Colonic mucosa (tissue), 4 donors: ENCODE measurements at regions not wholly inside any gene's neighbourhood (a gene's known extent, or its start where the extent isn't known, plus 50 kb on each side); places are given as distances from the start of the nearest gene placed in this dataset.

ENCODE experiments used
- DNase-seq: peaks from one replicate; pipeline ENCODE4 v3.0.0-alpha.2; 2020
- H3K27ac ChIP-seq: fragments of 200-600 bp; one replicate; pipeline ENCODE4 v1.8.0; 2021
- H3K27me3 ChIP-seq: fragments of 200-600 bp; one replicate; pipeline ENCODE4 v1.8.0; 2021
- H3K36me3 ChIP-seq: fragments of 200-600 bp; one replicate; pipeline ENCODE4 v1.8.0; 2021
- H3K4me1 ChIP-seq: fragments of 200-600 bp; one replicate; pipeline ENCODE4 v1.8.0; 2021; ENCODE audit warnings: mild to moderate bottlenecking
- H3K4me3 ChIP-seq: fragments of 200-600 bp; one replicate; pipeline ENCODE4 v1.8.0; 2021
- H3K9ac ChIP-seq, 2 donors: one replicate each; pipeline ENCODE4 v1.7.0; 2013; ENCODE audit warnings: control low read depth in 2 of 2, low read depth in 2 of 2, low read length in 2 of 2
- H3K9me3 ChIP-seq: fragments of 200-600 bp; one replicate; pipeline ENCODE4 v1.8.0; 2021
- CTCF ChIP-seq: fragments of 200-600 bp; IDR thresholded peaks from one replicate; pipeline ENCODE4 v1.8.0; 2022; ENCODE audit warnings: antibody characterized with exemption, mild to moderate bottlenecking
- intact Hi-C: fragments of 100-400 bp; cut with DNase I; formaldehyde crosslinking; loops from one replicate; pipeline ENCODE4 v1.14.1; 2022
- donor health status: healthy.
- donor health status: DM: no; HTN: no; CAD: no.
- donor health status: DM: no; HTN: no; CAD: no.

- TF ChIP-seq CTCF: no peak
- intact Hi-C loops: no loop called here
- Histone ChIP-seq H3K9ac (no peak overlapping the region), H3K27ac (no peak overlapping the region), H3K4me1 (no peaks in the 10 kb centered on the region), H3K36me3 (no peaks in the 10 kb centered on the region), H3K4me3 (no peak overlapping the region), H3K9me3 (no peaks in the 10 kb centered on the region), H3K27me3 (no peaks in the 10 kb centered on the region)
- no peak for DNase-seq
Measured at GRCh38 chr1:173301507-173301906, 94.4 kb upstream of the TNFSF4 start.

- Histone ChIP-seq H3K27me3 (no peaks in the 10 kb centered on the region), H3K4me1 (no peaks in the 10 kb centered on the region), H3K4me3 (no peak overlapping the region), H3K36me3 (no peaks in the 10 kb centered on the region), H3K27ac (no peak overlapping the region), H3K9me3 (no peaks in the 10 kb centered on the region), H3K9ac (no peak overlapping the region)
- DNase-seq: no peak
- intact Hi-C loops: no loop called here
- TF ChIP-seq CTCF: no peak
Measured at GRCh38 chr1:173302366-173302765, 95.2 kb upstream of the TNFSF4 start.

GRCh38 chr1:173302890-173303829 lies 96.0 kb upstream of the TNFSF4 start:
- Histone ChIP-seq H3K4me3 (no peak overlapping the region), H3K27ac (no peak overlapping the region), H3K9ac (no peak overlapping the region), H3K36me3 (no peaks in the 10 kb centered on the region), H3K9me3 (no peaks in the 10 kb centered on the region), H3K27me3 (no peaks in the 10 kb centered on the region), H3K4me1 (no peaks in the 10 kb centered on the region)
- no peak for DNase-seq
- intact Hi-C loops: no loop called here
- TF ChIP-seq CTCF: no peak

- no peaks in the 10 kb centered on the region for H3K36me3 ChIP-seq
- H3K27me3 ChIP-seq: no peaks in the 10 kb centered on the region
- no peaks in the 10 kb centered on the region for H3K9me3 ChIP-seq
- intact Hi-C loops: no loop called here
- DNase-seq: no peak
- H3K4me3 ChIP-seq: no peak overlapping the region
- no peak overlapping the region for H3K9ac ChIP-seq
- no peak for TF ChIP-seq CTCF
- H3K4me1 ChIP-seq: no peaks in the 10 kb centered on the region
- H3K27ac ChIP-seq: no peak overlapping the region
Measured at GRCh38 chr1:173303984-173304383, 96.9 kb upstream of the TNFSF4 start.

GRCh38 chr1:173304529-173305227 lies 97.5 kb upstream of the TNFSF4 start:
- H3K36me3 ChIP-seq: no peaks in the 10 kb centered on the region
- H3K4me1 ChIP-seq: no peaks in the 10 kb centered on the region
- no peaks in the 10 kb centered on the region for H3K27me3 ChIP-seq
- H3K27ac ChIP-seq: no peak overlapping the region
- no peaks in the 10 kb centered on the region for H3K9me3 ChIP-seq
- H3K4me3 ChIP-seq: no peak overlapping the region
- no peak for TF ChIP-seq CTCF
- intact Hi-C loops: no loop called here
- H3K9ac ChIP-seq: no peak overlapping the region
- DNase-seq: no peak
